ENCODE measurements at regions not wholly inside any gene's neighbourhood (a gene's known extent, or its start where the extent isn't known, plus 50 kb on each side); places are given as distances from the start of the nearest gene placed in this dataset.
A peak's percentile ranks its signal among the peaks of the same experiment; 100 is the strongest.

- DNase-seq = peak; percentile 35
- peak; percentile 55 for TF ChIP-seq CTCF (IDR thresholded peaks at IDR 0.05; ENCODE audit: low read depth, low read length)
- Histone ChIP-seq H3K36me3 (no peaks in the 10 kb centered on the region), H3K4me3 (ENCODE audit: low read depth, low read length) (no peak overlapping the region), H3K27me3 (ENCODE audit: insufficient read depth, low read depth, severe bottlenecking) (peaks cover 87% of the 10 kb centered on the region), H3K9me3 (ENCODE audit: severe bottlenecking) (no peaks in the 10 kb centered on the region), H3K27ac (no peak overlapping the region)
Measured at GRCh38 chr2:75311993-75312392, 112.7 kb upstream of the TACR1 start.

GRCh38 chr2:75311521-75311920, 112.2 kb upstream of the TACR1 start:
- peaks cover 84% of the 10 kb centered on the region for H3K27me3 ChIP-seq (ENCODE audit: insufficient read depth, low read depth, severe bottlenecking)

GRCh38 chr2:75310876-75311275, 111.6 kb upstream of the TACR1 start:
- no peak for TF ChIP-seq CTCF (IDR thresholded peaks at IDR 0.05; ENCODE audit: low read depth, low read length)
- H3K9me3 ChIP-seq (ENCODE audit: severe bottlenecking) = no peaks in the 10 kb centered on the region
- H3K36me3 ChIP-seq = no peaks in the 10 kb centered on the region
- H3K27ac ChIP-seq = no peak overlapping the region
- peaks cover 80% of the 10 kb centered on the region for H3K27me3 ChIP-seq (ENCODE audit: insufficient read depth, low read depth, severe bottlenecking)
- no peak overlapping the region for H3K4me3 ChIP-seq (ENCODE audit: low read depth, low read length)
- no peak for DNase-seq

More at GRCh38 chr2:75311521-75311920, 112.2 kb upstream of the TACR1 start:
- Histone ChIP-seq H3K9me3 (ENCODE audit: severe bottlenecking) (no peaks in the 10 kb centered on the region), H3K36me3 (no peaks in the 10 kb centered on the region), H3K4me3 (ENCODE audit: low read depth, low read length) (no peak overlapping the region), H3K27ac (no peak overlapping the region)
- no peak for DNase-seq
- TF ChIP-seq CTCF (IDR thresholded peaks at IDR 0.05; ENCODE audit: low read depth, low read length) = no peak

- Histone ChIP-seq H3K36me3 (no peaks in the 10 kb centered on the region), H3K9me3 (ENCODE audit: severe bottlenecking) (no peaks in the 10 kb centered on the region), H3K27me3 (ENCODE audit: insufficient read depth, low read depth, severe bottlenecking) (peaks cover 74% of the 10 kb centered on the region), H3K27ac (no peak overlapping the region), H3K4me3 (ENCODE audit: low read depth, low read length) (no peak overlapping the region)
- TF ChIP-seq CTCF (IDR thresholded peaks at IDR 0.05; ENCODE audit: low read depth, low read length) = no peak
- DNase-seq = no peak
Measured at GRCh38 chr2:75309596-75310463, 110.5 kb upstream of the TACR1 start.

GRCh38 chr2:75303227-75303626, 103.9 kb upstream of the TACR1 start:
- Histone ChIP-seq H3K27me3 (ENCODE audit: insufficient read depth, low read depth, severe bottlenecking) (peaks cover 33% of the 10 kb centered on the region), H3K4me3 (ENCODE audit: low read depth, low read length) (no peak overlapping the region), H3K36me3 (no peaks in the 10 kb centered on the region), H3K9me3 (ENCODE audit: severe bottlenecking) (no peaks in the 10 kb centered on the region), H3K27ac (no peak overlapping the region)
- no peak for TF ChIP-seq CTCF (IDR thresholded peaks at IDR 0.05; ENCODE audit: low read depth, low read length)
- DNase-seq = no peak

All from WERI-Rb-1 (cell line).